ENCODE measurements at regions not wholly inside any gene's neighbourhood (a gene's known extent, or its start where the extent isn't known, plus 50 kb on each side); places are given as distances from the start of the nearest gene placed in this dataset.
A peak's percentile ranks its signal among the peaks of the same experiment; 100 is the strongest.

GRCh38 chr6:170062209-170062914 lies 228.5 kb downstream of the DLL1 start:
- Histone ChIP-seq H3K27me3 (ENCODE audit: control insufficient read depth, insufficient read depth, low read length) (no peaks in the 10 kb centered on the region), H3K4me1 (ENCODE audit: control insufficient read depth, insufficient read depth, low read length) (no peaks in the 10 kb centered on the region), H3K36me3 (ENCODE audit: control insufficient read depth, insufficient read depth, low read length) (no peaks in the 10 kb centered on the region), H3K27ac (ENCODE audit: low read length) (no peak overlapping the region), H3K9me3 (ENCODE audit: control insufficient read depth, insufficient read depth, low read length) (no peaks in the 10 kb centered on the region), H3K4me3 (ENCODE audit: low read length) (no peak overlapping the region)
- ATAC-seq: no peak
- H3K36me3 Mint-ChIP-seq: no peaks in the 10 kb centered on the region
- WGBS (ENCODE audit: insufficient coverage): 86% methylated on average over 15 of the region's 15 CpGs
- H3K27me3 Mint-ChIP-seq (ENCODE audit: low read depth in 2 of 2): peaks cover 4 to 14% of the 10 kb centered on the region in 2 donors
- no peak for TF ChIP-seq CTCF (IDR thresholded peaks at IDR 0.05)
- H3K4me3 Mint-ChIP-seq: no peak overlapping the region
- H3K27ac Mint-ChIP-seq: no peak overlapping the region
- DNase-seq: peak in 1 of 2 donors; percentile 12
- intact Hi-C loops (cut with micrococcal nuclease): no loop called here
- no peaks in the 10 kb centered on the region for H3K4me1 Mint-ChIP-seq
- no peaks in the 10 kb centered on the region for H3K9me3 Mint-ChIP-seq

- no peak for ATAC-seq
- no peak for TF ChIP-seq CTCF (IDR thresholded peaks at IDR 0.05)
- WGBS (ENCODE audit: insufficient coverage): 95% methylated on average over 22 of the region's 22 CpGs
These were observed 231.9 kb downstream of the DLL1 start for GRCh38 chr6:170058878-170059485.

GRCh38 chr6:170057961-170058877 lies 232.7 kb downstream of the DLL1 start:
- Mint-ChIP-seq H3K4me3 (no peak overlapping the region), H3K4me1 (peaks cover 7 to 15% of the 10 kb centered on the region in 2 donors), H3K9me3 (no peaks in the 10 kb centered on the region), H3K27me3 (ENCODE audit: low read depth in 2 of 2) (peaks cover 9 to 18% of the 10 kb centered on the region in 2 donors), H3K36me3 (no peaks in the 10 kb centered on the region), H3K27ac (no peak overlapping the region)
- peaks cover 1% of the 10 kb centered on the region for H3K27me3 ChIP-seq (ENCODE audit: control insufficient read depth, insufficient read depth, low read length)
- no peak overlapping the region for H3K4me3 ChIP-seq (ENCODE audit: low read length)
- 92% methylated on average over 40 of the region's 40 CpGs for WGBS (ENCODE audit: insufficient coverage)
- ATAC-seq: no peak
- H3K9me3 ChIP-seq (ENCODE audit: control insufficient read depth, insufficient read depth, low read length): no peaks in the 10 kb centered on the region
- DNase-seq: no peak
- no peaks in the 10 kb centered on the region for H3K36me3 ChIP-seq (ENCODE audit: control insufficient read depth, insufficient read depth, low read length)
- H3K4me1 ChIP-seq (ENCODE audit: control insufficient read depth, insufficient read depth, low read length): peaks cover 21% of the 10 kb centered on the region
- no peak overlapping the region for H3K27ac ChIP-seq (ENCODE audit: low read length)
- intact Hi-C loops (cut with micrococcal nuclease): no loop called here
- no peak for TF ChIP-seq CTCF (IDR thresholded peaks at IDR 0.05)

More at GRCh38 chr6:170058878-170059485, 231.9 kb downstream of the DLL1 start:
- Histone ChIP-seq H3K9me3 (ENCODE audit: control insufficient read depth, insufficient read depth, low read length) (no peaks in the 10 kb centered on the region), H3K27ac (ENCODE audit: low read length) (no peak overlapping the region), H3K4me1 (ENCODE audit: control insufficient read depth, insufficient read depth, low read length) (peaks cover 20% of the 10 kb centered on the region), H3K36me3 (ENCODE audit: control insufficient read depth, insufficient read depth, low read length) (no peaks in the 10 kb centered on the region), H3K27me3 (ENCODE audit: control insufficient read depth, insufficient read depth, low read length) (no peaks in the 10 kb centered on the region), H3K4me3 (ENCODE audit: low read length) (no peak overlapping the region)
- intact Hi-C loops (cut with micrococcal nuclease): no loop called here
- peaks cover 7 to 16% of the 10 kb centered on the region in 2 donors for H3K27me3 Mint-ChIP-seq (ENCODE audit: low read depth in 2 of 2)
- H3K4me3 Mint-ChIP-seq: no peak overlapping the region
- no peaks in the 10 kb centered on the region for H3K36me3 Mint-ChIP-seq
- H3K4me1 Mint-ChIP-seq: peaks cover 7 to 15% of the 10 kb centered on the region in 2 donors
- no peak for DNase-seq
- no peak overlapping the region for H3K27ac Mint-ChIP-seq
- no peaks in the 10 kb centered on the region for H3K9me3 Mint-ChIP-seq

All from natural killer cell (primary cell).